WTC11 (cell line): ENCODE measurements at regions not wholly inside any gene's neighbourhood (a gene's known extent, or its start where the extent isn't known, plus 50 kb on each side); places are given as distances from the start of the nearest gene placed in this dataset.

Experiments
- ATAC-seq: fragments of 200-7000 bp; cut with Tn5 transposase; 2 replicates; pipeline ENCODE4 v1.10.0; 2021; ENCODE audit warnings: mild to moderate bottlenecking, moderate library complexity
- CTCF ChIA-PET: fragments of 300-600 bp; sonication (Branson Sonifier 250); formaldehyde crosslinking; loops from one replicate; lab custom pipeline; 2021; ENCODE audit warnings: antibody characterized with exemption; lab: Charles Lee
- POLR2A ChIA-PET: fragments of 350-600 bp; sonication (Branson Sonifier 250); formaldehyde crosslinking; loops from one replicate; lab custom pipeline; 2021; ENCODE audit warnings: antibody characterized with exemption; lab: Charles Lee
- DNase-seq: peaks from one replicate; pipeline ENCODE4 v3.0.0; 2021; ENCODE audit warnings: low spot score
- H3K27ac Mint-ChIP-seq: 2 replicates; pipeline ENCODE4 v1.8.0; 2021; ENCODE audit warnings: mixed read lengths
- H3K27me3 Mint-ChIP-seq: 2 replicates; pipeline ENCODE4 v1.8.0; 2021; ENCODE audit warnings: low read depth, mild to moderate bottlenecking, moderate library complexity, mixed read lengths
- H3K36me3 Mint-ChIP-seq: 2 replicates; pipeline ENCODE4 v1.8.0; 2021; ENCODE audit warnings: mixed read lengths
- H3K4me1 Mint-ChIP-seq: 2 replicates; pipeline ENCODE4 v1.8.0; 2022; ENCODE audit warnings: mixed read lengths
- H3K4me3 Mint-ChIP-seq: 2 replicates; pipeline ENCODE4 v1.8.0; 2021; ENCODE audit warnings: mild to moderate bottlenecking, moderate library complexity, mixed read lengths
- H3K9me3 Mint-ChIP-seq: 2 replicates; pipeline ENCODE4 v1.8.0; 2021; ENCODE audit warnings: mixed read lengths
- EMX1 ChIP-seq: fragments of 250-450 bp; sonication (Bioruptor Pico); IDR thresholded peaks from 2 replicates; pipeline ENCODE4 v1.8.0; 2021; ENCODE audit warnings: mild to moderate bottlenecking
- NFATC4 ChIP-seq: fragments of 250-450 bp; sonication (Bioruptor Pico); IDR thresholded peaks from 2 replicates; pipeline ENCODE4 v1.9.0; 2021; ENCODE audit warnings: mild to moderate bottlenecking
- ZNF138 ChIP-seq: sonication (generic); formaldehyde crosslinking; conservative IDR thresholded peaks from 2 replicates; pipeline ENCODE4 v1.8.1; 2022; ENCODE audit warnings: mild to moderate bottlenecking, moderate library complexity, missing genetic modification reagents
- ZNF263 ChIP-seq: sonication (generic); formaldehyde crosslinking; IDR thresholded peaks from 2 replicates; pipeline ENCODE4 v1.8.1; 2022; ENCODE audit warnings: low read depth, mild to moderate bottlenecking, moderate library complexity, missing genetic modification reagents
- ZNF423 ChIP-seq: fragments of 250-450 bp; sonication (Bioruptor Pico); IDR thresholded peaks from 2 replicates; pipeline ENCODE4 v2.1.2; 2022; ENCODE audit warnings: mild to moderate bottlenecking, moderate library complexity
- TF ChIP-seq, protein P1 (sequence below): fragments of 250-450 bp; sonication (Bioruptor Pico); IDR thresholded peaks from 2 replicates; pipeline ENCODE4 v1.8.0; 2021; ENCODE audit warnings: mild to moderate bottlenecking
- TF ChIP-seq, protein P2 (sequence below): sonication (generic); formaldehyde crosslinking; IDR thresholded peaks from 2 replicates; pipeline ENCODE4 v1.8.1; 2023; ENCODE audit warnings: mild to moderate bottlenecking, missing genetic modification reagents, moderate library complexity
- TF ChIP-seq, protein P3 (sequence below): sonication (generic); formaldehyde crosslinking; IDR thresholded peaks from 2 replicates; pipeline ENCODE4 v1.8.1; 2022; ENCODE audit warnings: mild to moderate bottlenecking, moderate library complexity, missing genetic modification reagents
- TF ChIP-seq, protein P4 (sequence below): sonication (generic); formaldehyde crosslinking; IDR thresholded peaks from 2 replicates; pipeline ENCODE4 v1.8.1; 2022; ENCODE audit warnings: mild to moderate bottlenecking, missing genetic modification reagents, moderate library complexity, borderline replicate concordance
- TF ChIP-seq, protein P5 (sequence below): fragments of 200-600 bp; IDR thresholded peaks from 2 replicates; pipeline ENCODE4 v1.8.0; 2022; ENCODE audit warnings: antibody characterized with exemption
- TF ChIP-seq, protein P6 (sequence below): fragments of 250-450 bp; sonication (Bioruptor Pico); IDR thresholded peaks from 2 replicates; pipeline ENCODE4 v1.9.0; 2021; ENCODE audit warnings: mild to moderate bottlenecking
- TF ChIP-seq, protein P7 (sequence below): sonication (generic); formaldehyde crosslinking; IDR thresholded peaks from 2 replicates; pipeline ENCODE4 v1.8.0; 2022; ENCODE audit warnings: mild to moderate bottlenecking, missing genetic modification reagents

DNA sequence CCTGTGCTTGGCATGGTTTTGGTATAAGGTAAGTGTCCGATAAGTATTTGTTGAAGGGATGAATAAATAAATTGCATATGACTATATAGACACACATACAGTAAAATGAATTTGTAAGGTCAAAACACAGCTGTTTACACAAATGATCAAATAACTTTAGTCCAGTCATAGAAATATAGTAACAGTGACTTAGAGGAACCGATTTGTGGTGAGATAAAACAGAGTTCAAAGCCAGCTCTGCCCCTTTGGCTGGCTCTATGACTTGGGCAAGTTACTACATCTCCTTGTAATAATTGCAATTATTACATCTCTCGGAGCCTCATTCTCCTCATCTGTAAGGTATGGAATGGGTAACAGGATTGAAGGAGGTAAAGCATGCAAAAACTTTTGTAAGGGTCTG, 384.0 kb downstream of the PLK2 start:
- Mint-ChIP-seq H3K36me3 (no peaks in the 10 kb centered on the region), H3K4me1 (peaks cover 44% of the 10 kb centered on the region), H3K27me3 (no peaks in the 10 kb centered on the region), H3K27ac (no peak overlapping the region), H3K9me3 (no peaks in the 10 kb centered on the region), H3K4me3 (no peak overlapping the region)
- ATAC-seq (no peak), DNase-seq (no peak)
- no peak for TF ChIP-seq ZNF138 (CRISPR knock-in tag)
- TF ChIP-seq ZNF263 (CRISPR knock-in tag), result no peak
- ChIA-PET POLR2A (no interaction called here), CTCF (no interaction called here)

DNA sequence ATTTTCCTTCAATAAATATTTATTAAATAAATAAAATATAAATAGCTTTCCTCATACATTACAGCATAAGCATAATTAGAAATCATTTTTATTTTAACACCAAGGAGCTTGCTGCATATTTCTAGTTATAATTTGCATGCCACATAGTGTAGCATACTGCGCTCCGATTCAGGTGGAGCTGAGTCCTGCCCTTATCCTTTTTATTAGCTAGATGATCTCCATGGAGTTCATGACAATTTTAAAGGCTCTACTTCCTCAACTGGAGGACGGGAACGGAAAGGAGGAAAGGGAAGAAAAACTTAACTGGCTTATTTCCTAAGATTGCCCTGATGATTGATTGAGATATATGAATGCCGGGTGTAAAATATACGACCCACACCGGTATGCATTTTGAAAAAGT, 385.2 kb downstream of the PLK2 start:
- ChIA-PET POLR2A (no interaction called here), CTCF (no interaction called here)
- ATAC-seq, result no peak
- no peaks in the 10 kb centered on the region for H3K27me3 Mint-ChIP-seq
- peaks cover 37% of the 10 kb centered on the region for H3K4me1 Mint-ChIP-seq
- no peaks in the 10 kb centered on the region for H3K9me3 Mint-ChIP-seq
- H3K4me3 Mint-ChIP-seq, result no peak overlapping the region
- no peak overlapping the region for H3K27ac Mint-ChIP-seq
- no peaks in the 10 kb centered on the region for H3K36me3 Mint-ChIP-seq
- TF ChIP-seq, protein P1, sequence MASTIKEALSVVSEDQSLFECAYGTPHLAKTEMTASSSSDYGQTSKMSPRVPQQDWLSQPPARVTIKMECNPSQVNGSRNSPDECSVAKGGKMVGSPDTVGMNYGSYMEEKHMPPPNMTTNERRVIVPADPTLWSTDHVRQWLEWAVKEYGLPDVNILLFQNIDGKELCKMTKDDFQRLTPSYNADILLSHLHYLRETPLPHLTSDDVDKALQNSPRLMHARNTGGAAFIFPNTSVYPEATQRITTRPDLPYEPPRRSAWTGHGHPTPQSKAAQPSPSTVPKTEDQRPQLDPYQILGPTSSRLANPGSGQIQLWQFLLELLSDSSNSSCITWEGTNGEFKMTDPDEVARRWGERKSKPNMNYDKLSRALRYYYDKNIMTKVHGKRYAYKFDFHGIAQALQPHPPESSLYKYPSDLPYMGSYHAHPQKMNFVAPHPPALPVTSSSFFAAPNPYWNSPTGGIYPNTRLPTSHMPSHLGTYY (CRISPR knock-in tag), result no peak
- TF ChIP-seq ZNF423 (CRISPR knock-in tag) (no peak), EMX1 (CRISPR knock-in tag) (no peak), NFATC4 (CRISPR knock-in tag) (no peak)
- TF ChIP-seq, protein P2, sequence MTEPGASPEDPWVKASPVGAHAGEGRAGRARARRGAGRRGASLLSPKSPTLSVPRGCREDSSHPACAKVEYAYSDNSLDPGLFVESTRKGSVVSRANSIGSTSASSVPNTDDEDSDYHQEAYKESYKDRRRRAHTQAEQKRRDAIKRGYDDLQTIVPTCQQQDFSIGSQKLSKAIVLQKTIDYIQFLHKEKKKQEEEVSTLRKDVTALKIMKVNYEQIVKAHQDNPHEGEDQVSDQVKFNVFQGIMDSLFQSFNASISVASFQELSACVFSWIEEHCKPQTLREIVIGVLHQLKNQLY (CRISPR knock-in tag), result no peak
- TF ChIP-seq, protein P3, sequence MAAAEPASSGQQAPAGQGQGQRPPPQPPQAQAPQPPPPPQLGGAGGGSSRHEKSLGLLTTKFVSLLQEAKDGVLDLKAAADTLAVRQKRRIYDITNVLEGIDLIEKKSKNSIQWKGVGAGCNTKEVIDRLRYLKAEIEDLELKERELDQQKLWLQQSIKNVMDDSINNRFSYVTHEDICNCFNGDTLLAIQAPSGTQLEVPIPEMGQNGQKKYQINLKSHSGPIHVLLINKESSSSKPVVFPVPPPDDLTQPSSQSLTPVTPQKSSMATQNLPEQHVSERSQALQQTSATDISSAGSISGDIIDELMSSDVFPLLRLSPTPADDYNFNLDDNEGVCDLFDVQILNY (CRISPR knock-in tag), result no peak
- TF ChIP-seq, protein P4, sequence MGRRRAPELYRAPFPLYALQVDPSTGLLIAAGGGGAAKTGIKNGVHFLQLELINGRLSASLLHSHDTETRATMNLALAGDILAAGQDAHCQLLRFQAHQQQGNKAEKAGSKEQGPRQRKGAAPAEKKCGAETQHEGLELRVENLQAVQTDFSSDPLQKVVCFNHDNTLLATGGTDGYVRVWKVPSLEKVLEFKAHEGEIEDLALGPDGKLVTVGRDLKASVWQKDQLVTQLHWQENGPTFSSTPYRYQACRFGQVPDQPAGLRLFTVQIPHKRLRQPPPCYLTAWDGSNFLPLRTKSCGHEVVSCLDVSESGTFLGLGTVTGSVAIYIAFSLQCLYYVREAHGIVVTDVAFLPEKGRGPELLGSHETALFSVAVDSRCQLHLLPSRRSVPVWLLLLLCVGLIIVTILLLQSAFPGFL (CRISPR knock-in tag), result no peak
- TF ChIP-seq, protein P5, sequence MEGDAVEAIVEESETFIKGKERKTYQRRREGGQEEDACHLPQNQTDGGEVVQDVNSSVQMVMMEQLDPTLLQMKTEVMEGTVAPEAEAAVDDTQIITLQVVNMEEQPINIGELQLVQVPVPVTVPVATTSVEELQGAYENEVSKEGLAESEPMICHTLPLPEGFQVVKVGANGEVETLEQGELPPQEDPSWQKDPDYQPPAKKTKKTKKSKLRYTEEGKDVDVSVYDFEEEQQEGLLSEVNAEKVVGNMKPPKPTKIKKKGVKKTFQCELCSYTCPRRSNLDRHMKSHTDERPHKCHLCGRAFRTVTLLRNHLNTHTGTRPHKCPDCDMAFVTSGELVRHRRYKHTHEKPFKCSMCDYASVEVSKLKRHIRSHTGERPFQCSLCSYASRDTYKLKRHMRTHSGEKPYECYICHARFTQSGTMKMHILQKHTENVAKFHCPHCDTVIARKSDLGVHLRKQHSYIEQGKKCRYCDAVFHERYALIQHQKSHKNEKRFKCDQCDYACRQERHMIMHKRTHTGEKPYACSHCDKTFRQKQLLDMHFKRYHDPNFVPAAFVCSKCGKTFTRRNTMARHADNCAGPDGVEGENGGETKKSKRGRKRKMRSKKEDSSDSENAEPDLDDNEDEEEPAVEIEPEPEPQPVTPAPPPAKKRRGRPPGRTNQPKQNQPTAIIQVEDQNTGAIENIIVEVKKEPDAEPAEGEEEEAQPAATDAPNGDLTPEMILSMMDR, result no peak
- TF ChIP-seq, protein P6, sequence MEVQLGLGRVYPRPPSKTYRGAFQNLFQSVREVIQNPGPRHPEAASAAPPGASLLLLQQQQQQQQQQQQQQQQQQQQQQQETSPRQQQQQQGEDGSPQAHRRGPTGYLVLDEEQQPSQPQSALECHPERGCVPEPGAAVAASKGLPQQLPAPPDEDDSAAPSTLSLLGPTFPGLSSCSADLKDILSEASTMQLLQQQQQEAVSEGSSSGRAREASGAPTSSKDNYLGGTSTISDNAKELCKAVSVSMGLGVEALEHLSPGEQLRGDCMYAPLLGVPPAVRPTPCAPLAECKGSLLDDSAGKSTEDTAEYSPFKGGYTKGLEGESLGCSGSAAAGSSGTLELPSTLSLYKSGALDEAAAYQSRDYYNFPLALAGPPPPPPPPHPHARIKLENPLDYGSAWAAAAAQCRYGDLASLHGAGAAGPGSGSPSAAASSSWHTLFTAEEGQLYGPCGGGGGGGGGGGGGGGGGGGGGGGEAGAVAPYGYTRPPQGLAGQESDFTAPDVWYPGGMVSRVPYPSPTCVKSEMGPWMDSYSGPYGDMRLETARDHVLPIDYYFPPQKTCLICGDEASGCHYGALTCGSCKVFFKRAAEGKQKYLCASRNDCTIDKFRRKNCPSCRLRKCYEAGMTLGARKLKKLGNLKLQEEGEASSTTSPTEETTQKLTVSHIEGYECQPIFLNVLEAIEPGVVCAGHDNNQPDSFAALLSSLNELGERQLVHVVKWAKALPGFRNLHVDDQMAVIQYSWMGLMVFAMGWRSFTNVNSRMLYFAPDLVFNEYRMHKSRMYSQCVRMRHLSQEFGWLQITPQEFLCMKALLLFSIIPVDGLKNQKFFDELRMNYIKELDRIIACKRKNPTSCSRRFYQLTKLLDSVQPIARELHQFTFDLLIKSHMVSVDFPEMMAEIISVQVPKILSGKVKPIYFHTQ (CRISPR knock-in tag), result no peak
- no peak for DNase-seq

DNA sequence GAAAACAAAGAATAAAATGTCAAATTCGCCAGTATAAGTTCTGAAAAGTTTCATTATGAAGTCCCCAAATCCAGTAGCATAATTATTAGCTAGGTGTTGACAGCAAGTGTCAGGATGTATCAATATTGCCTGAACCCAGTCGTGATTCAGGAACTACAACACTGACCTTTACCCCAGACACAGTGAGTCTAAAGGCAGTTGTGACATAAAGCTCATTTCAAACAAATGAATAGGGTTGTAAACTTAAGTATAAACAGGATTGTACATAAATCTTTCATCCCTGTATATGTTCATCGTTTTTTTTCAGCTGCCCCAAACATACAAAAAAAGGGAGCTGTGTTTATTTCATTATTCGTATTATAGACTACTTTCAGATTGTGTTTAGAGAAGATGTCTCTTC, 385.7 kb downstream of the PLK2 start:
- H3K27ac Mint-ChIP-seq, result no peak overlapping the region
- DNase-seq, result no peak
- TF ChIP-seq, protein P7, sequence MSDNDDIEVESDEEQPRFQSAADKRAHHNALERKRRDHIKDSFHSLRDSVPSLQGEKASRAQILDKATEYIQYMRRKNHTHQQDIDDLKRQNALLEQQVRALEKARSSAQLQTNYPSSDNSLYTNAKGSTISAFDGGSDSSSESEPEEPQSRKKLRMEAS, result no peak
- no peaks in the 10 kb centered on the region for H3K9me3 Mint-ChIP-seq
- POLR2A ChIA-PET, result no interaction called here
- ATAC-seq, result no peak
- no peaks in the 10 kb centered on the region for H3K27me3 Mint-ChIP-seq
- no peaks in the 10 kb centered on the region for H3K36me3 Mint-ChIP-seq
- no peak overlapping the region for H3K4me3 Mint-ChIP-seq
- CTCF ChIA-PET, result no interaction called here
- peaks cover 37% of the 10 kb centered on the region for H3K4me1 Mint-ChIP-seq
